Endodermal cell (in vitro differentiated cells): ENCODE measurements at regions not wholly inside any gene's neighbourhood (a gene's known extent, or its start where the extent isn't known, plus 50 kb on each side); places are given as distances from the start of the nearest gene placed in this dataset.

Source experiments
- DNase-seq: peaks from one replicate; pipeline ENCODE4 v3.0.0-alpha.2; 2017
- H3K27ac ChIP-seq: 2 replicates; pipeline ENCODE4 v1.5.1; 2013; ENCODE audit warnings: mild to moderate bottlenecking, low read depth, low read length, moderate library complexity
- H3K27me3 ChIP-seq: 2 replicates; pipeline ENCODE4 v1.6.1; 2013; ENCODE audit warnings: mild to moderate bottlenecking, low read length, moderate library complexity; ENCODE audit not compliant: insufficient read depth, control insufficient read depth, poor library complexity, severe bottlenecking
- H3K36me3 ChIP-seq: 2 replicates; pipeline ENCODE4 v1.7.0; 2013; ENCODE audit warnings: mild to moderate bottlenecking, low read length, moderate library complexity; ENCODE audit not compliant: control insufficient read depth, insufficient read depth
- H3K4me1 ChIP-seq: one replicate; pipeline ENCODE4 v1.7.0; 2013; ENCODE audit warnings: low read length; ENCODE audit not compliant: control insufficient read depth, insufficient read depth
- H3K4me3 ChIP-seq: 2 replicates; pipeline ENCODE4 v1.5.1; 2013; ENCODE audit warnings: mild to moderate bottlenecking, low read length, moderate library complexity
- H3K9ac ChIP-seq: 2 replicates; pipeline ENCODE4 v1.6.1; 2013; ENCODE audit warnings: mild to moderate bottlenecking, low read length, moderate library complexity; ENCODE audit not compliant: poor library complexity, severe bottlenecking; ENCODE audit errors: extremely low read depth
- H3K9me3 ChIP-seq: 2 replicates; pipeline ENCODE4 v1.6.1; 2013; ENCODE audit warnings: mild to moderate bottlenecking, low read length, moderate library complexity; ENCODE audit not compliant: control insufficient read depth
- H3K27ac Mint-ChIP-seq: 2 replicates; pipeline ENCODE4 v1.8.0; 2020; ENCODE audit warnings: mixed read lengths
- H3K27me3 Mint-ChIP-seq: 2 replicates; pipeline ENCODE4 v1.8.0; 2021; ENCODE audit warnings: mild to moderate bottlenecking, mixed read lengths; ENCODE audit not compliant: insufficient read depth
- H3K36me3 Mint-ChIP-seq: 2 replicates; pipeline ENCODE4 v1.8.0; 2020; ENCODE audit warnings: low read depth, mixed read lengths
- H3K4me1 Mint-ChIP-seq: 2 replicates; pipeline ENCODE4 v1.8.0; 2020; ENCODE audit warnings: mixed read lengths
- H3K4me3 Mint-ChIP-seq: 2 replicates; pipeline ENCODE4 v1.8.0; 2020; ENCODE audit warnings: mild to moderate bottlenecking, moderate library complexity, mixed read lengths
- H3K9me3 Mint-ChIP-seq: 2 replicates; pipeline ENCODE4 v1.8.0; 2020; ENCODE audit warnings: mild to moderate bottlenecking, mixed read lengths
- CTCF ChIP-seq: fragments of 200-600 bp; sonication (generic); conservative IDR thresholded peaks from 2 replicates; pipeline ENCODE4 v1.5.0; 2021; ENCODE audit warnings: antibody characterized with exemption, mild to moderate bottlenecking
- WGBS, 2 experiments: methylation state at CpG; one replicate each; pipeline versions ENCODE4 v1.1.5 to v1.1.7; 2013; ENCODE audit warnings: missing lambda C conversion rate in 2 of 2, mixed read lengths in 1 of 2; ENCODE audit not compliant: insufficient coverage in 1 of 2, insufficient read length in 1 of 2; 5-methylcytosine and 5-hydroxymethylcytosine counted together

- no peak for DNase-seq
- 95% methylated on average over 4 of the region's 4 CpGs; no CpG with 5 or more reads in 1 of the 2 experiments for WGBS, 2 experiments
- Mint-ChIP-seq H3K27ac (no peak overlapping the region), H3K9me3 (peaks cover 8% of the 10 kb centered on the region), H3K4me1 (no peaks in the 10 kb centered on the region), H3K4me3 (no peak overlapping the region), H3K36me3 (no peaks in the 10 kb centered on the region), H3K27me3 (no peaks in the 10 kb centered on the region)
- no peaks in the 10 kb centered on the region for H3K36me3 ChIP-seq
- no peak overlapping the region for H3K9ac ChIP-seq
- no peak overlapping the region for H3K4me3 ChIP-seq
- no peaks in the 10 kb centered on the region for H3K4me1 ChIP-seq
- TF ChIP-seq CTCF = no peak
- H3K9me3 ChIP-seq = no peaks in the 10 kb centered on the region
- H3K27me3 ChIP-seq = no peaks in the 10 kb centered on the region
- no peak overlapping the region for H3K27ac ChIP-seq
Observed at GRCh38 chr2:6482256-6482655, 383.5 kb downstream of the CMPK2 start.

DNA sequence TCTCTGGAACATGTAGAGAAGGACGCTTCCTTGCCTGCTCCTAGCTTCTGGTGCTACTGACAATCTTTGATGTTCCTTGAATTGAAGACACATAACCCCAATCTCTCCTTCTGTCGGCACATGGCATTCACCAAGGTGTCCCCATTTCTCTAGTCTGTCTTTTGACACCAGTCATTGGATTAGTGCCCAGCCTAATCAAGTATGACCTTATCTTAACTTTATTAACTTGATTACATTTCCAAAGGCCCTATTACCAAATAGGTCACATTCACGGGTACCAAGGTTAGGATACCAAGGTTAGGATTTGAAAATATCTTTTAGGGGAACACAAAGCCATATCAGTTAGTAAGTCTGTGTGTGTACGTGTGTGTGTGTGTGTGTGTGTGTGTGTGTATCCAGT, 377.9 kb downstream of the CMPK2 start:
- 87 to 93% methylated on average over 3 to 4 of the region's 4 CpGs for WGBS, 2 experiments
- Histone ChIP-seq H3K27me3 (no peaks in the 10 kb centered on the region), H3K9ac (no peak overlapping the region), H3K4me1 (no peaks in the 10 kb centered on the region), H3K4me3 (no peak overlapping the region), H3K36me3 (no peaks in the 10 kb centered on the region), H3K9me3 (no peaks in the 10 kb centered on the region), H3K27ac (no peak overlapping the region)
- Mint-ChIP-seq H3K36me3 (no peaks in the 10 kb centered on the region), H3K4me1 (no peaks in the 10 kb centered on the region), H3K4me3 (no peak overlapping the region), H3K27ac (no peak overlapping the region), H3K9me3 (peaks cover 6% of the 10 kb centered on the region), H3K27me3 (no peaks in the 10 kb centered on the region)
- no peak for DNase-seq
- no peak for TF ChIP-seq CTCF

GRCh38 chr2:6492573-6492972, 373.1 kb downstream of the CMPK2 start:
- no peaks in the 10 kb centered on the region for H3K4me1 Mint-ChIP-seq
- Histone ChIP-seq H3K9me3 (no peaks in the 10 kb centered on the region), H3K4me1 (no peaks in the 10 kb centered on the region), H3K9ac (no peak overlapping the region), H3K27me3 (no peaks in the 10 kb centered on the region), H3K4me3 (no peak overlapping the region), H3K27ac (no peak overlapping the region), H3K36me3 (no peaks in the 10 kb centered on the region)
- DNase-seq = no peak
- H3K27me3 Mint-ChIP-seq = no peaks in the 10 kb centered on the region
- no peaks in the 10 kb centered on the region for H3K36me3 Mint-ChIP-seq
- H3K4me3 Mint-ChIP-seq = no peak overlapping the region
- no peak overlapping the region for H3K27ac Mint-ChIP-seq
- 94% methylated on average over 1 of the region's 1 CpG; no CpG with 5 or more reads in 1 of the 2 experiments for WGBS, 2 experiments
- TF ChIP-seq CTCF = no peak
- H3K9me3 Mint-ChIP-seq = no peaks in the 10 kb centered on the region
